ENCODE measurements at regions not wholly inside any gene's neighbourhood (a gene's known extent, or its start where the extent isn't known, plus 50 kb on each side); places are given as distances from the start of the nearest gene placed in this dataset.

DNA sequence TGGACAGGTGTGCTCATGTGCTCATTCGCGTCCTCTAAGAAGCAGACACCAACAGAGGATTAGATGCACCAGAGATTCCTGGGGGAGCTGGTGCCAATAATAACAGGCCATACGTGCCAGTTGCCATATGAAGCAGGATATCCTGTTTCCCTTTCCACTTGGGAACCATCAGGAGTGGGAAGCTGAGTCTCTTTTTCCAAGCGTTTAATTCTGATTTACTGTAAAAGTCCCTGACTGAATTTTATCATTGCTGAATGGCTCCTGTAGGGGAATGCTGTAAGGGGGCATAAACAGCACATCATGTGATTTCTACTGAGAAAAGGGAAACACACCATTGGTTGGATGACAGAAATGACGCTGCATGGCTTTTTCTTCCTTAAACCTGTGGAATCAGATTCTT is 113.3 kb downstream of the IRF8 start:
- no peak for DNase-seq (ENCODE audit: low spot score)
- H3K4me2 ChIP-seq (ENCODE audit: insufficient read depth, low read length, poor library complexity, severe bottlenecking) = no peak overlapping the region
- H2AFZ ChIP-seq (ENCODE audit: low read length) = no peak overlapping the region
- no peak overlapping the region for H4K91ac ChIP-seq (ENCODE audit: low read depth, low read length, poor library complexity)
- no peak overlapping the region for H3K23ac ChIP-seq (ENCODE audit: low read depth, low read length, poor library complexity)
- peaks cover 0 to 2% of the 10 kb centered on the region in 2 donors for H3K9me3 ChIP-seq (replicated peaks in 1 of 2; ENCODE audit: control insufficient read depth in 2 of 2, insufficient read depth in 1 of 2, low read depth in 1 of 2, low read length in 2 of 2)
- H3K4me3 ChIP-seq (ENCODE audit: low read length in 2 of 2) = no peak overlapping the region
- no peak overlapping the region for H3K14ac ChIP-seq (ENCODE audit: low read length)
- no peak overlapping the region for H3K9ac ChIP-seq (ENCODE audit: low read depth, low read length, poor library complexity)
- no peaks in the 10 kb centered on the region for H3K79me1 ChIP-seq (ENCODE audit: low read depth, low read length)
- H3K18ac ChIP-seq (ENCODE audit: low read length) = no peak overlapping the region
- no peak overlapping the region for H2BK15ac ChIP-seq (ENCODE audit: low read length)
- no peaks in the 10 kb centered on the region for H3K4me1 ChIP-seq (ENCODE audit: control insufficient read depth in 2 of 2, insufficient read depth in 1 of 2, low read depth in 1 of 2, low read length in 2 of 2)
- H2BK5ac ChIP-seq (ENCODE audit: low read length) = no peak overlapping the region
- no peak overlapping the region for H2BK12ac ChIP-seq (ENCODE audit: low read length)
- H3K27me3 ChIP-seq (ENCODE audit: control insufficient read depth in 3 of 3, insufficient read depth in 3 of 3, low read depth in 1 of 3, low read length in 3 of 3) = no peaks in the 10 kb centered on the region
- H3K4ac ChIP-seq (ENCODE audit: low read length) = no peak overlapping the region
- H3K36me3 ChIP-seq (replicated peaks in 1 of 2; ENCODE audit: control insufficient read depth in 2 of 2, insufficient read depth in 2 of 2, low read length in 2 of 2) = no peaks in the 10 kb centered on the region
- H2BK120ac ChIP-seq (ENCODE audit: low read depth, low read length) = no peak overlapping the region
- H3K27ac ChIP-seq (replicated peaks; ENCODE audit: low read length) = no peak overlapping the region
- no CpG with 5 or more reads among the region's 5 CpGs for WGBS, 2 donors (ENCODE audit: extremely low coverage in 2 of 2, insufficient read length in 2 of 2, insufficient replicate concordance in 1 of 2)
- H4K8ac ChIP-seq (ENCODE audit: low read depth, low read length) = no peak overlapping the region
- H2AK5ac ChIP-seq (ENCODE audit: low read depth, low read length) = no peak overlapping the region

DNA sequence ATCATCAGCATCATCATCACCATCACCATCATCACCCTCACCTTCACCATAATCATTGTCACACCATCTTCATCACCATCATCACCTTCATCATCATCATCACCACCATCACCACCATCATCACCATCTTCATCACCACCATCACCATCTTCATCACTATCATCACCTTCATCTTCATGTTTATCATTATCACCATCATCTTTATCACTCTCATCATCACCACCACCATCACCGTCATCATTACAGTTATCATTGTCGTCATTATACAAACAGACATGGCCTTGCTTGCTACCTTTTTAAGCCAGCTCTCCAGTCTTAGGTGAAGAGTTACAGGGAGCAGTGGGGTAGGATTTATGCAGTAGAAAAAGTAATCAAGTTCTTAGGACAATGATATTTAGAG is 114.9 kb downstream of the IRF8 start:
- DNase-seq (ENCODE audit: low spot score) = no peak
- Histone ChIP-seq H3K14ac (ENCODE audit: low read length) (no peak overlapping the region), H4K91ac (ENCODE audit: low read depth, low read length, poor library complexity) (no peak overlapping the region), H3K4me1 (ENCODE audit: control insufficient read depth in 2 of 2, insufficient read depth in 1 of 2, low read depth in 1 of 2, low read length in 2 of 2) (no peaks in the 10 kb centered on the region), H3K9ac (ENCODE audit: low read depth, low read length, poor library complexity) (no peak overlapping the region), H3K36me3 (replicated peaks in 1 of 2; ENCODE audit: control insufficient read depth in 2 of 2, insufficient read depth in 2 of 2, low read length in 2 of 2) (no peaks in the 10 kb centered on the region), H4K8ac (ENCODE audit: low read depth, low read length) (no peak overlapping the region), H2BK15ac (ENCODE audit: low read length) (no peak overlapping the region), H2BK120ac (ENCODE audit: low read depth, low read length) (no peak overlapping the region), H3K27ac (replicated peaks; ENCODE audit: low read length) (no peak overlapping the region), H3K9me3 (replicated peaks in 1 of 2; ENCODE audit: control insufficient read depth in 2 of 2, insufficient read depth in 1 of 2, low read depth in 1 of 2, low read length in 2 of 2) (peaks cover 0 to 2% of the 10 kb centered on the region in 2 donors), H3K23ac (ENCODE audit: low read depth, low read length, poor library complexity) (no peak overlapping the region), H3K79me1 (ENCODE audit: low read depth, low read length) (no peaks in the 10 kb centered on the region), H2BK5ac (ENCODE audit: low read length) (no peak overlapping the region), H2AFZ (ENCODE audit: low read length) (no peak overlapping the region), H3K27me3 (ENCODE audit: control insufficient read depth in 3 of 3, insufficient read depth in 3 of 3, low read depth in 1 of 3, low read length in 3 of 3) (no peaks in the 10 kb centered on the region), H3K4ac (ENCODE audit: low read length) (no peak overlapping the region), H2AK5ac (ENCODE audit: low read depth, low read length) (no peak overlapping the region), H3K18ac (ENCODE audit: low read length) (no peak overlapping the region), H3K4me2 (ENCODE audit: insufficient read depth, low read length, poor library complexity, severe bottlenecking) (no peak overlapping the region), H2BK12ac (ENCODE audit: low read length) (no peak overlapping the region), H3K4me3 (ENCODE audit: low read length in 2 of 2) (no peak overlapping the region)
- 100% methylated on average over 1 of the region's 2 CpGs for WGBS, 2 donors (ENCODE audit: extremely low coverage in 2 of 2, insufficient read length in 2 of 2, insufficient replicate concordance in 1 of 2)

DNA sequence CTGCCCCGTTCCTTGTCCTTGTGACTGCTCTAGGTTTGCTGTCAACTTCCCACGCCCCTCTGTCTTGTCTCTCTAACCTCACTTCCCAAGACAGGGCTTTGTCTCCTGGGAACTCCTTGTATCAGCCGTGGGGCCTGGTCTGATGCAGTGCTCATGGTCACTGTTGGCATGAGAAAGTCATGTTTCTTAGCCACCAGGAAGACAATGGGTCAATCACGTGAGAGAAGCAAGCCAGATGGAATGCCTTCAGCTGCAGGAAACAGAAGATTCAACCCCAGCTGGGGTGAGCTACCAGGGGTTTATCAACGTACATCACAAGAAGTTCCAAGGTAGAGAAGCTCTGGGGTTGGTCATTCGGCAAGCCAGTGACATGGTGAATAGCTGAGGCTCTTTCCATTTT is 116.6 kb downstream of the IRF8 start:
- DNase-seq (ENCODE audit: low spot score) = no peak
- Histone ChIP-seq H3K4ac (ENCODE audit: low read length) (no peak overlapping the region), H3K27ac (replicated peaks; ENCODE audit: low read length) (no peak overlapping the region)

DNA sequence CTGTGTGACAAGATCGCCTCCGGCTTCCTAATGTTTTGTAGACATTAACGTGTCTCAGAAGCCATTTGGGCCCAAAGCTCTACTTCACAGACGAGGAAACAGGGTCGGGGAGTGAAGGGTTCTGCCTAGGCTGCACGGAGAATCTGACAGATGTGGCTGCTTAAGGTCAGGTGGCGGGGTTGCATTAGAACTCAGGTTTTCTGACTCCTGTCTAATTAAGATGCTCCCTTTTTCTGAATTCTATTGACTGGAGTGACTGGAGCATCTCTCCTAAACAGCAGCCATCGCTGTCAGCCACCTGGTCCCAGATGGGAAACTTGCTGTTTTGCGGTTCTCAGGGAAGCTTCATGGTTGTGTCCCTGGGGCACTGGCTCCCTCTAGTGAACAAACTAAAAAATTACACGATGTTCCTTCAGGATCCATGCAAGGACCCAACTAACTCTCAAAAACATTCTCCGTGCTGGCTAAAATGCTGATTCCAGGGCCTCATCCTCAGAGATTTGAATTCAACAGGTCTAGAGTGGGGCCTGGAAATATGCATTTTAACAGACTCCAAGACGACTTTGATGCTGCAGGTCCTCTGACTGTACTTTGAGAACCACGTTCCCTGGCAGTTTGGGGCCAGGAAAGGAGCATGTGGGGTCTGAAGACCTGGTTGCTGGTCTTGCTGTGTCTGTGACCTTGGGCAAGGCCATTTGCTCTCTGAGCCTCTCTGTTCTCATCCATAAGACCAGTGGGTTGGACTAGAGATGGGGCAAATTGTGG is 117.4 kb downstream of the IRF8 start:
- H3K36me3 ChIP-seq (replicated peaks in 1 of 2; ENCODE audit: control insufficient read depth in 2 of 2, insufficient read depth in 2 of 2, low read length in 2 of 2) = no peaks in the 10 kb centered on the region
- no peaks in the 10 kb centered on the region for H3K27me3 ChIP-seq (ENCODE audit: control insufficient read depth in 3 of 3, insufficient read depth in 3 of 3, low read depth in 1 of 3, low read length in 3 of 3)
- H3K4ac ChIP-seq (ENCODE audit: low read length) = no peak overlapping the region
- no peak overlapping the region for H3K27ac ChIP-seq (replicated peaks; ENCODE audit: low read length)
- H2BK15ac ChIP-seq (ENCODE audit: low read length) = no peak overlapping the region
- H2AK5ac ChIP-seq (ENCODE audit: low read depth, low read length) = no peak overlapping the region
- no peak overlapping the region for H3K14ac ChIP-seq (ENCODE audit: low read length)
- no CpG with 5 or more reads among the region's 13 CpGs for WGBS, 2 donors (ENCODE audit: extremely low coverage in 2 of 2, insufficient read length in 2 of 2, insufficient replicate concordance in 1 of 2)
- H3K9ac ChIP-seq (ENCODE audit: low read depth, low read length, poor library complexity) = no peak overlapping the region
- no peak overlapping the region for H2BK5ac ChIP-seq (ENCODE audit: low read length)
- H2BK12ac ChIP-seq (ENCODE audit: low read length) = no peak overlapping the region
- no peak overlapping the region for H4K91ac ChIP-seq (ENCODE audit: low read depth, low read length, poor library complexity)
- H3K9me3 ChIP-seq (replicated peaks in 1 of 2; ENCODE audit: control insufficient read depth in 2 of 2, insufficient read depth in 1 of 2, low read depth in 1 of 2, low read length in 2 of 2) = peaks cover 7 to 8% of the 10 kb centered on the region in 2 donors
- peak; percentile 62 for DNase-seq (ENCODE audit: low spot score)
- H3K4me1 ChIP-seq (ENCODE audit: control insufficient read depth in 2 of 2, insufficient read depth in 1 of 2, low read depth in 1 of 2, low read length in 2 of 2) = no peaks in the 10 kb centered on the region
- H3K23ac ChIP-seq (ENCODE audit: low read depth, low read length, poor library complexity) = no peak overlapping the region
- no peak overlapping the region for H3K4me2 ChIP-seq (ENCODE audit: insufficient read depth, low read length, poor library complexity, severe bottlenecking)
- no peaks in the 10 kb centered on the region for H3K79me1 ChIP-seq (ENCODE audit: low read depth, low read length)
- H2BK120ac ChIP-seq (ENCODE audit: low read depth, low read length) = no peak overlapping the region
- H3K4me3 ChIP-seq (ENCODE audit: low read length in 2 of 2) = no peak overlapping the region
- no peak overlapping the region for H2AFZ ChIP-seq (ENCODE audit: low read length)
- no peak overlapping the region for H4K8ac ChIP-seq (ENCODE audit: low read depth, low read length)
- no peak overlapping the region for H3K18ac ChIP-seq (ENCODE audit: low read length)

More for the DNA sequence above, 116.6 kb downstream of the IRF8 start:
- no peak overlapping the region for H3K4me3 ChIP-seq (ENCODE audit: low read length in 2 of 2)
- H2BK12ac ChIP-seq (ENCODE audit: low read length) = no peak overlapping the region
- no peaks in the 10 kb centered on the region for H3K36me3 ChIP-seq (replicated peaks in 1 of 2; ENCODE audit: control insufficient read depth in 2 of 2, insufficient read depth in 2 of 2, low read length in 2 of 2)
- H4K8ac ChIP-seq (ENCODE audit: low read depth, low read length) = no peak overlapping the region
- no peak overlapping the region for H4K91ac ChIP-seq (ENCODE audit: low read depth, low read length, poor library complexity)
- H3K23ac ChIP-seq (ENCODE audit: low read depth, low read length, poor library complexity) = no peak overlapping the region
- H3K4me2 ChIP-seq (ENCODE audit: insufficient read depth, low read length, poor library complexity, severe bottlenecking) = no peak overlapping the region
- no peak overlapping the region for H2BK15ac ChIP-seq (ENCODE audit: low read length)
- no peak overlapping the region for H3K18ac ChIP-seq (ENCODE audit: low read length)
- H2BK5ac ChIP-seq (ENCODE audit: low read length) = no peak overlapping the region
- H3K9ac ChIP-seq (ENCODE audit: low read depth, low read length, poor library complexity) = no peak overlapping the region
- no peak overlapping the region for H2BK120ac ChIP-seq (ENCODE audit: low read depth, low read length)
- H3K14ac ChIP-seq (ENCODE audit: low read length) = no peak overlapping the region
- H3K79me1 ChIP-seq (ENCODE audit: low read depth, low read length) = no peaks in the 10 kb centered on the region
- peaks cover 7 to 8% of the 10 kb centered on the region in 2 donors for H3K9me3 ChIP-seq (replicated peaks in 1 of 2; ENCODE audit: control insufficient read depth in 2 of 2, insufficient read depth in 1 of 2, low read depth in 1 of 2, low read length in 2 of 2)
- no peak overlapping the region for H2AK5ac ChIP-seq (ENCODE audit: low read depth, low read length)
- H2AFZ ChIP-seq (ENCODE audit: low read length) = no peak overlapping the region
- no CpG with 5 or more reads among the region's 6 CpGs for WGBS, 2 donors (ENCODE audit: extremely low coverage in 2 of 2, insufficient read length in 2 of 2, insufficient replicate concordance in 1 of 2)
- no peaks in the 10 kb centered on the region for H3K27me3 ChIP-seq (ENCODE audit: control insufficient read depth in 3 of 3, insufficient read depth in 3 of 3, low read depth in 1 of 3, low read length in 3 of 3)
- H3K4me1 ChIP-seq (ENCODE audit: control insufficient read depth in 2 of 2, insufficient read depth in 1 of 2, low read depth in 1 of 2, low read length in 2 of 2) = no peaks in the 10 kb centered on the region
